ENCODE measurements at regions not wholly inside any gene's neighbourhood (a gene's known extent, or its start where the extent isn't known, plus 50 kb on each side); places are given as distances from the start of the nearest gene placed in this dataset.

DNA sequence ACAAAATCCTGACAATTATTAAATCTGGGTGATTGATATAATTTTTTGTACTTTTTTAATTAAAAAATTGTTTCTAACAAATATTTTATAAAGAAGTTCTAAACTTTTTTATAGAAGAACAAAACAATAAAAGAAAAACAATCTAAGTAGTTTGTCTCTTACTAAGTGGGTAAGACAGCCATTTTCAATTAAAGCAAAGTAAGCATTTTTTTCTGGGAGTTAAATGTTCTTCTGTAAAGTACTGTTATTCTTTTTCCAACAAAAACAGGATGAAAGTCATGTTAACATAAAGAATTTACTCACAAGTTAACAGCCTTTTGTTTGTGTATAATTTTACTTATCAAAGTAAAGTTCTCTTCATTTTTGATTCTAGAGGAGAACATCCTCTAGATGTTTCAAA, 1029.9 kb downstream of the JRKL start:
- Mint-ChIP-seq H3K36me3 (ENCODE audit: insufficient read depth in 1 of 3, low read depth in 3 of 3) (no peaks in the 10 kb centered on the region), H3K27ac (no peak overlapping the region), H3K4me3 (no peak overlapping the region), H3K9me3 (no peaks in the 10 kb centered on the region; a peak in 1 of 5 replicates), H3K4me1 (no peaks in the 10 kb centered on the region), H3K27me3 (ENCODE audit: low read depth) (no peaks in the 10 kb centered on the region)
- Histone ChIP-seq H2BK20ac (ENCODE audit: low read depth, low read length, poor library complexity, severe bottlenecking) (no peak overlapping the region), H3K23me2 (ENCODE audit: insufficient read length, low read depth, low read length, poor library complexity, severe bottlenecking) (no peaks in the 10 kb centered on the region), H3K27me3 (ENCODE audit: insufficient read depth, low read length) (no peaks in the 10 kb centered on the region), H2AFZ (ENCODE audit: low read length) (no peak overlapping the region), H3K4me2 (ENCODE audit: insufficient read depth, insufficient read length, low read length) (no peak overlapping the region), H3K56ac (ENCODE audit: insufficient read length, low read depth, low read length) (no peak overlapping the region), H4K8ac (replicated peaks; ENCODE audit: insufficient read length, low read depth, low read length) (no peak overlapping the region), H3K4me1 (ENCODE audit: insufficient read depth, low read length) (no peaks in the 10 kb centered on the region), H3K27ac (ENCODE audit: insufficient read length, low read depth, low read length) (no peak overlapping the region), H3K14ac (ENCODE audit: insufficient read depth, low read length) (no peak overlapping the region), H2AK5ac (ENCODE audit: insufficient read length, low read length) (no peak overlapping the region), H3K23ac (ENCODE audit: insufficient read length, low read depth, low read length) (no peak overlapping the region), H3T11ph (ENCODE audit: low read length) (no peak overlapping the region), H3K79me1 (ENCODE audit: insufficient read depth, low read depth, low read length, poor library complexity, severe bottlenecking) (no peaks in the 10 kb centered on the region), H2BK120ac (ENCODE audit: low read depth, low read length, poor library complexity, severe bottlenecking) (no peak overlapping the region), H3K79me2 (ENCODE audit: insufficient read depth, low read length) (no peaks in the 10 kb centered on the region), H2BK12ac (ENCODE audit: insufficient read length, low read depth, low read length) (no peak overlapping the region), H4K5ac (ENCODE audit: insufficient read length, low read depth, low read length) (no peak overlapping the region), H3K4ac (ENCODE audit: low read depth, low read length) (no peak overlapping the region), H4K20me1 (ENCODE audit: control insufficient read depth, insufficient read depth, insufficient read length) (no peaks in the 10 kb centered on the region), H3K9me3 (ENCODE audit: control insufficient read depth, low read depth, low read length) (no peaks in the 10 kb centered on the region), H2BK15ac (ENCODE audit: low read depth, low read length) (no peak overlapping the region), H3K18ac (ENCODE audit: insufficient read length, low read depth, low read length) (no peak overlapping the region), H2BK5ac (ENCODE audit: insufficient read length, low read length) (no peak overlapping the region), H4K91ac (ENCODE audit: insufficient read length, low read depth, low read length) (no peak overlapping the region), H3K9ac (ENCODE audit: extremely low read depth, insufficient read length, low read length) (no peak overlapping the region)
- TF ChIP-seq, protein P1, sequence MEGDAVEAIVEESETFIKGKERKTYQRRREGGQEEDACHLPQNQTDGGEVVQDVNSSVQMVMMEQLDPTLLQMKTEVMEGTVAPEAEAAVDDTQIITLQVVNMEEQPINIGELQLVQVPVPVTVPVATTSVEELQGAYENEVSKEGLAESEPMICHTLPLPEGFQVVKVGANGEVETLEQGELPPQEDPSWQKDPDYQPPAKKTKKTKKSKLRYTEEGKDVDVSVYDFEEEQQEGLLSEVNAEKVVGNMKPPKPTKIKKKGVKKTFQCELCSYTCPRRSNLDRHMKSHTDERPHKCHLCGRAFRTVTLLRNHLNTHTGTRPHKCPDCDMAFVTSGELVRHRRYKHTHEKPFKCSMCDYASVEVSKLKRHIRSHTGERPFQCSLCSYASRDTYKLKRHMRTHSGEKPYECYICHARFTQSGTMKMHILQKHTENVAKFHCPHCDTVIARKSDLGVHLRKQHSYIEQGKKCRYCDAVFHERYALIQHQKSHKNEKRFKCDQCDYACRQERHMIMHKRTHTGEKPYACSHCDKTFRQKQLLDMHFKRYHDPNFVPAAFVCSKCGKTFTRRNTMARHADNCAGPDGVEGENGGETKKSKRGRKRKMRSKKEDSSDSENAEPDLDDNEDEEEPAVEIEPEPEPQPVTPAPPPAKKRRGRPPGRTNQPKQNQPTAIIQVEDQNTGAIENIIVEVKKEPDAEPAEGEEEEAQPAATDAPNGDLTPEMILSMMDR (conservative IDR thresholded peaks at IDR 0.05), result no peak
- DNase-seq, result no peak
